Erythroblast (primary cell): ENCODE measurements at regions not wholly inside any gene's neighbourhood (a gene's known extent, or its start where the extent isn't known, plus 50 kb on each side); places are given as distances from the start of the nearest gene placed in this dataset.

Experiments used
- GATA1 ChIP-seq: IDR thresholded peaks from 2 replicates; pipeline ENCODE4 v1.6.1; 2011; ENCODE audit warnings: low read depth, mild to moderate bottlenecking, control low read depth, low read length, moderate library complexity
- POLR2A ChIP-seq: IDR thresholded peaks from 2 replicates; pipeline ENCODE4 v1.6.1; 2011; ENCODE audit warnings: mild to moderate bottlenecking, low read length

DNA sequence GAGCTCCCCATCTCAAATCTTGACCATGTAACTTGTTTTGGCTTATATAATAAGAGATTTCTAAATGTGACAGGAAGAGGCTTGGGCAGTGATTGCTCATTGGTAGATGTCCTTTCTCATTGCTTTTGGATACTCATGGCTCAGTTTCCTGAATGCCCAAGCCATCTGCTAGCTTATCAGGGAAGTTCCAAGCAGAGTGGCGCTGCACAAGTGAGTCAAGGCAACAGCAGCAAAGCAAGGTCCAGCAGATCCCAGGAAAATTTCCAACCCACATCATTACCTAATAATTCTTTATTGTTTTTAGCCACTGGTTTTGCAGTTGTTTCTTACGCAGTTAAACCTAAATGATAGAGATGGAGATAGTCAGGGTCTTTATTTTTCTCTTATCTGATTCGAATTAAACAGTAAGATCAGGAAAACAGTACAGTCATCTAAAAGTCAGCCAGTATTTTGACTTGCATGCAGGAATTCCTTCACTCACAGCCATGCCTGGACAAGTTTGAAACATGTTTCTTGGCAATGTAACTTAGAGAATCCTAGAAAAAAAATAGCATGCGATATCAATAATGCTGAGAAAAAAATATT is 349.7 kb upstream of the TMEFF2 start:
- TF ChIP-seq POLR2A (no peak), GATA1 (no peak)
